Posterior vena cava (tissue), 2 donors: ENCODE measurements at regions not wholly inside any gene's neighbourhood (a gene's known extent, or its start where the extent isn't known, plus 50 kb on each side); places are given as distances from the start of the nearest gene placed in this dataset.
"Not testable (repeated sequence)": the region's sequence is repeated elsewhere in the genome, so short reads cannot be mapped to it uniquely, and the experiment has no call there.

Source experiments
- DNase-seq: peaks from one replicate; pipeline ENCODE4 v3.0.0-alpha.2; 2020; ENCODE audit warnings: low spot score
- intact Hi-C, 2 donors: fragments of 100-400 bp; cut with DNase I; formaldehyde crosslinking; loops; one replicate each; pipeline versions ENCODE4 v1.14.1 to v1.14.2; 2022 to 2023
- donor health status: DM: yes; HTN: yes; CAD: no.
- donor health status: DM: yes; HTN: yes; CAD: no.

DNA sequence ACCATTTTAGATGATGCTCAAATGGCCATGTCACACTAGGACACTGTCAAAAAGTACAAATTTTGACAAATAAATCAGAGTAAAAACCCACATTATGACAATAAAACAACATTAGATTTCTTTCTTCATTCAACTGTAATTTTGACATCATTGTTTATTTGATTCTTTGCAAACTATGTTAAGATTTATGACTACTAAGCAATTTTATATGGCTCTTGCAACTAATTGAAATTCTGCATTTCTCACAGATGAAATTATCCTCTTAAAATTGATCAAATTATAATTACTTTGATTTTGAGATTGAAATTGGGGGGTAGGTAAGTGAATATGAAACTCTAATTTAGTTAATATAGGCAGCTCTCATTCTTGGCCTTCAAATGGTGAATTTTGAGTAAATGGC is 59.8 kb downstream of the ATOH1 start:
- intact Hi-C loops: no loop called here
- no peak for DNase-seq

- intact Hi-C loops: no loop called here
- DNase-seq: no peak
These were observed 60.2 kb downstream of the ATOH1 start for GRCh38 chr4:93888768-93889167.

DNA sequence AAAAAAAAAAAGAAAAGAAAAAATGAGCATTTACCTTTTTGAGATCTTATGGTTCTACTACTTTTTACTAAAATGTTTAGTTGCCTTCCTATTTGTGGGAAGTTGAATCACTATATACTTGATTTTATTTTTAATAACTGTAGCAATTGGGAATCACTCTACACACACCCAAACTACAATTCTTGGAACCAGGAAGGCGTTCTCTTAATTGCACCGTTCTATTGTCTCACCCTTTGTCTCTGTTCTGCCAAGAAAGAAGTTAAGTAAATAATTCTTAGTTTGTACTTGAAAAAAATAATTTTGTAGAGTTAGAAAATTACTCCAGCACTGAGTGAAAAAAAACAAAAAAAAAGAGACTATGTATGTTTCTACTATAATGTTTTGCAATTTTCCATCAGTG is 62.7 kb downstream of the ATOH1 start:
- intact Hi-C loops: no loop called here
- DNase-seq: no peak

- DNase-seq: no peak
- intact Hi-C loops: no loop called here
These were observed 66.4 kb downstream of the ATOH1 start for GRCh38 chr4:93894995-93895394.

GRCh38 chr4:93896516-93896915 is 68.0 kb downstream of the ATOH1 start:
- no peak for DNase-seq
- intact Hi-C loops: no loop called here

DNA sequence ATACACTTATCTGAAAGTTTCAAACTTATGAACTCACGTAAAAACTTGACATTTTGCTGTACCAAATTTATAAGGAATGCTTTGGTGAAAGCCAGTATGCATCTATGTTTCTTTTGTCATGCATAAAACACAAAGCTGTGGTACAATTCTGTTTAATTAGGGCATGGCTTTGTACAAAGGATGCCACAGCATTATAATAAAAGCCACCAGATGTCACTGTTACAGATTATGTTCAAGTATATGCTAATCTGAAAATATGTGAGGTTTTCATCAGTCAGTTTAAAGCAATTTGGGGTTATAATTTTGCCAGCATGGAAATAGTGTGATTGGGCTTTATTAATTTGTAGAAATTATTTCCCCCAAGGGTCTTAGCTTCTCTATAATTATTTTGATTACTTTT is 69.0 kb downstream of the ATOH1 start:
- no peak for DNase-seq
- intact Hi-C loops: no loop called here

- DNase-seq: no peak
- intact Hi-C loops: no loop called here
These were observed 80.2 kb downstream of the ATOH1 start for GRCh38 chr4:93908778-93909177.

DNA sequence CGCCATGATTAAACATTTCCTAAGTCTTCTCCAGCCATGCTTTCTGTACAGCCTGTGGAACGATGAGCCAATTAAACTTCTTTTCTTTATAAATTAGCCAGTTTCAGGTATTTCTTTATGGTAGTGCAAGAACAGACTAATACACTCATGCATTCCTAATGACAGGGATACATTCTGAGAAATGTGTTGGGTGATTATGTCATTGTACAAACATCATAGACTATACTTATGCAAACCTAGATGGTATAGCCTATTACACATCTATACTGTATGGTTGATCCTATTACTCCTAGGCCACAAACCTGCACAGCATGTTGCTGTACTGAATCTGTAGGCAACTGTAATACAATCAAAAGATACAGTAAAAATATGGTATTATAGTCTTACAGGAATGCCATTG is 83.1 kb downstream of the ATOH1 start:
- intact Hi-C loops: no loop called here
- DNase-seq: no peak

GRCh38 chr4:93912146-93912545 is 83.6 kb downstream of the ATOH1 start:
- intact Hi-C loops: no loop called here
- no peak for DNase-seq

- intact Hi-C loops: no loop called here
- DNase-seq: no peak
These were observed 90.3 kb downstream of the ATOH1 start for GRCh38 chr4:93918856-93919255.

DNA sequence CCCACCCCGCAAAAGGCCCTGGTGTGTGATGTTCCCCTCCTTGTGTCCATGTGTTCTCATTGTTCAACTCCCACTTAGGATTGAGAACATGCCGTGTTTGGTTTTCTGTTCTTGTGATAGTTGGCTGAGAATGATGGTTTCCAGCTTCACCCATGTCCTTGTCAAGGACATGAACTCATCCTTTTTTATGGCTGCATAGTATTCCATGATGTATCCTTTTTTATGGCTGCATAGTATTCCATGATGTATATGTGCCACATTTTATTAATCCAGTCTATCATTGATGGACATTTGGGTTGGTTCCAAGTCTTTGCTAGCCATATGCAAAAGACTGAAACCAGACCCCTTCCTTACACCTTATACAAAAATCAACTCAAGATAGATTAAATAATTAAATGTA is 95.0 kb downstream of the ATOH1 start:
- intact Hi-C loops: not testable (repeated sequence)

GRCh38 chr4:93947286-93947685 is 118.7 kb downstream of the ATOH1 start:
- no peak for DNase-seq
- intact Hi-C loops: no loop called here

More for the DNA sequence above, 95.0 kb downstream of the ATOH1 start:
- DNase-seq: not testable (repeated sequence)

DNA sequence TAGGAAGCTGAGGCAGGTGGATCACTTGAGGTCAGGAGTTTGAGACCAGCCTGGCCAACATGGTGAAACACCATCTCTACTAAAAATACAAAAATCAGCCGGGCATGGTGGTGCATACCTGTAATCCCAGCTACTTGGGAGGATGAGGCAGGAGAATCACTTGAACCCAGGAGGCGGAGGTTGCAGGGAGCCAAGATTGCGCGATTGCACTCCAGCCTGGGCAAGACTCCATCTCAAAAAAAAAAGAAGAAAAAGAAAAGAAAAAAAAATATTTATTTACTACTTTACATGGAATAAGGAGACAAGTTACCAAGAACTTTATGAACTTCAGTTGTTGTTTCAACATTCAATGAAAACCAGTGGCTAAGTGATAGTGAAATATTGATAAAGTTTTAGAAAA is 121.7 kb downstream of the ATOH1 start:
- intact Hi-C loops, DNase-seq: not testable (repeated sequence)

DNA sequence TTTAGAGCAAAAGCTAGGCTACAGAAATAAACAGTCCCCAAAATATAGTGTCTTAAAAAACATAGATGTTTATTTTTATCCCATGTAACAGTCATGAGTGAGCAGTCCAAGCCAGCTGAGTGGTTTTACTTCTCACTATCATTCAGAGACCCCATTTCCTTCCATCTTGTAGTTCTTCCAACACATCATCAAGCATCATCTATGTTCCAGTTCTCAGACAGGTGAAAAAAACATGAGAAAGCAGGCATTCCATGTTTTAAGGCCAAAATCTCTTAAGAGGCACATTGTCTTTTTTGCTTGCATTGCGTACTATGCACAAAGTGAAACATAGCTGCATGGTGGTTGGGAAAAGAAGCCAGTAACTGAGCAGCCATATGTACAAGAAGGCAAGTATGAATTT is 128.6 kb downstream of the ATOH1 start:
- intact Hi-C loops: no loop called here
- no peak for DNase-seq

DNA sequence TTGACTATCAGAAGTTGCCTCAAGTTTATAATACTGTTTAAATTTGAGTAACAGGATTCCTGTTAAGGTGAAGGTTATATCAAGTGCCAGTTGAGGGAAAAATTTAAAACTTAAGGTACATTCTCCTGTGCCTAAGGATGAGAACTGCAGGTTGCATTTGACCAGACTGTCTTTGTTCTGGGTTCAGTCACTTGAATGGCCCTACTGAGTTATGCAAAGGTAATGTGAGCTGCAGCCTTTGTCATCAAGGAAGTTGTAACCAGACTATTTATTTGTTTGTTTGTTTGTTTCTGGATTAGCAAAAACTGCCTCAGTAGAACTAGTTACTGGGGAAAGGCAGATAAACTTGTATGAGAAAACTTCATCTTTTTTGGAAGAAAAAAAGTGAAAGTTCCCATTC is 131.9 kb downstream of the ATOH1 start:
- intact Hi-C loops: no loop called here
- DNase-seq: no peak

DNA sequence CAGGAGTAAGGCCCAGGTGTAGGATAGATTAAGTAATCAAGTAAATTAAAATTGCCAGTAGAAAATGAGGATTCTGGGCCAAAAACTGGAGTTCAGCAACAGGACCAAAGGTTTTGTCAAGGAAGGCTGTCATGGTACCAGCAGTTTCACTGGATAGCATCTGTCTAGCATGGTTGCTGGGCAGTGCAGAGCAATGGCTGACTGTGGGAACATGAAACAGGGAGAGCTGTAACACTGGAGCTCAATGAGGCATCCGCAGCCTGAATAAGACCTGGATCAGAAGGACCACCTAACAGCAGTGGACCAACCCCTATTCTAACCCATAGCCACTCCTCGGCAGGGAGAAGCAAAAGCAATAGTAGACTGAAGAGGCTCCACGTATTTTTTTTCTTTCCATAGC is 132.4 kb downstream of the ATOH1 start:
- no peak for DNase-seq
- intact Hi-C loops: no loop called here

GRCh38 chr4:93981594-93981993 is 153.0 kb downstream of the ATOH1 start:
- intact Hi-C loops: no loop called here
- no peak for DNase-seq

DNA sequence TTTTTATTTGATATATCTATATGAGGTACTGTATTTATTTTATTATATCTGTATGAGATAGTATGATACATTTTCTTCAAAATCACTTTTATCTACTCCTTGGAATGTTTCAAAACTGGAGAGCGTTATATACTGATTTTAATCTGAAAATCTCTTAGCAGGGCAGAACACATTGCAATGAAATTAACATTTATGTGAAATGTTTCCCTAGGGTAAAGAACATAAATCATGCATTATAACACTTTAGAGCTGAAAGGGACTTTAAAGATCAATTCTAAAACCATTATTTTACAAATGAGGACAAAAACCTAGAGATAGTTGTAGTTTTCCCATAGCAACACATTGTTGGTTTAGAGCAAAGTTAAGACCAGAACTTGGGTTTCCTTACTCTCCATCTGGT is 153.7 kb downstream of the ATOH1 start:
- DNase-seq: no peak
- intact Hi-C loops: no loop called here

GRCh38 chr4:93983140-93983539 is 154.6 kb downstream of the ATOH1 start:
- DNase-seq: no peak
- intact Hi-C loops: no loop called here

DNA sequence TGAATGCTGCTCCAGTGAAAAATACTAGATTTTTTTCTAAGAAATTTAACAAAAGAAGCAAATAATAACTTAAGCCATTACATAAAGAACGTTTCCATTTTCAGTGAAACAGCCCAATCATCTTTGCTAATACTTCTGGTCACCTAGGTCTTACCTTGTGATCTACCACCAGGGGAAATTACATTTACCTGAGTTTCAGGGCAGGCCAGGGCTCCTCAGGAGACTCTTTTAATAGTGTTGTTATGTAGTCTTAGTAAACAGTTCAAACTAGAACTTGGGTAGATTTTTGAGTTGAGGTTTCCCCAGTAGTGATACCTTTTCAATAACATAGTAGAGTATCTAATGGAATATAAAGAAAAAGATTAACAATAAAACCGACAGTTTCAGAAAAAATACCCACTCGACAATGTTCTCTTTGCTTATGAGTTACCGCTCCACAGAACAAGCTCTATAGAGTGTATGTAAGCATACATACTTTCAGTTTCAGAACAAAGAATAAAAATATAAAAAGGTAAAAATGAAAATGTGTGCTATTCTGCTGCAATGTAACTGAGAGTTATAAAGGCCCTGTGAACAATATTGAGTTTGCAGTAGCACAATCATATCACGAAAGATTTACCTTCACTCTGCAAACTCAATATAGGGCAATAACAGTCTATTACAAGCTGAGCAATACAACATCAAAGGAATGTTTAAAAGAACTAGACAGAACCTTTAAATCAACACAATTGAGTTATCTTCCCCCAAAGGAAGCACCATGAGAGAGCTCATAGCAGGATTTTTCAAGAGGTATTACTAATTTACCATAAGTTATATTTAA is 165.8 kb downstream of the ATOH1 start:
- intact Hi-C loops: no loop called here
- DNase-seq: no peak

- intact Hi-C loops: no loop called here
- DNase-seq: no peak
These were observed 168.3 kb downstream of the ATOH1 start for GRCh38 chr4:93996895-93997294.

DNA sequence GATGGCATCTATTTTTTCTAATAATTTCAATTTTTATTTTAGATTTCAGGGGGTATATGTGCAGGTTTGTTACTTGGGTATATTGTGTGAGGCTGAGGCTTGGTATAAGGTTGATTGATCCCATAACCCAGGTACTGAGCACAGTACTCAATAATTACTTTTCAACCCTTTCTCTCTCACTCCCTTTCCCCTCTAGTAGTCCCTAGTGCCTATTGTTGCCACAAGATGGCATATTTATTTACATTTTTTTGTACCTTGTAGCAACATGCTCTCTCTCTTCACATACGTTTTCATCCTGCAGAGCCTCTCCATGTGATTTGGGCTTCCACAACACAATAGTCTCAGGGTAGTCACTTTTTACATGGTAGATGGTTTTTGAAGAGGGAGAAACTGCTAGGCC is 172.0 kb downstream of the ATOH1 start:
- intact Hi-C loops: no loop called here
- DNase-seq: no peak
